K562 (cell line): ENCODE measurements at regions not wholly inside any gene's neighbourhood (a gene's known extent, or its start where the extent isn't known, plus 50 kb on each side); places are given as distances from the start of the nearest gene placed in this dataset.

Source experiments
- EZH2 ChIP-seq: IDR thresholded peaks from 2 replicates; pipeline ENCODE4 v1.6.1; 2012; ENCODE audit warnings: low read depth, mild to moderate bottlenecking, inconsistent platforms, low read length, borderline replicate concordance
- FOXK2 ChIP-seq, 2 experiments: fragments of 450-650 bp; IDR thresholded peaks in 1 of 2; conservative IDR thresholded peaks in 1 of 2; 2 replicates each; pipeline ENCODE4 v1.6.1; 2016; ENCODE audit warnings: low read depth in 2 of 2, mild to moderate bottlenecking in 1 of 2
- POLR2AphosphoS5 ChIP-seq: IDR thresholded peaks from 2 replicates; pipeline ENCODE4 v1.6.1; 2011; ENCODE audit warnings: mild to moderate bottlenecking, low read depth, low read length, moderate library complexity; ENCODE audit not compliant: control insufficient read depth, insufficient read depth
- SPI1 ChIP-seq: IDR thresholded peaks from 2 replicates; pipeline ENCODE4 v1.6.1; 2011; ENCODE audit warnings: low read depth, low read length, control low read depth, borderline replicate concordance
- TAF1 ChIP-seq: IDR thresholded peaks from 2 replicates; pipeline ENCODE4 v1.6.1; 2011; ENCODE audit warnings: mild to moderate bottlenecking, low read length, moderate library complexity; ENCODE audit not compliant: insufficient read depth, control insufficient read depth, severe bottlenecking; ENCODE audit errors: extremely low read depth
- TCF7 ChIP-seq: sonication (generic); IDR thresholded peaks from 2 replicates; pipeline ENCODE4 v1.6.1; 2016; ENCODE audit warnings: antibody characterized with exemption, borderline replicate concordance
- THRAP3 ChIP-seq: fragments of 450-650 bp; IDR thresholded peaks from 2 replicates; pipeline ENCODE4 v1.6.1; 2016; ENCODE audit warnings: mild to moderate bottlenecking, inconsistent platforms, borderline replicate concordance
- ZBTB7A ChIP-seq: IDR thresholded peaks from 2 replicates; pipeline ENCODE4 v1.6.1; 2011; ENCODE audit warnings: low read depth, mild to moderate bottlenecking, low read length, moderate library complexity, borderline replicate concordance; ENCODE audit not compliant: control insufficient read depth
- TF ChIP-seq, protein P1 (sequence below): fragments of 250-450 bp; sonication (Bioruptor Pico); IDR thresholded peaks from 2 replicates; pipeline ENCODE4 v1.8.0; 2021; ENCODE audit warnings: mild to moderate bottlenecking, moderate library complexity
- TF ChIP-seq, protein P2 (sequence below), 3 experiments: IDR thresholded peaks in 2 of 3; conservative IDR thresholded peaks in 1 of 3; 2 replicates each; pipeline ENCODE4 v1.5.1; 2011 to 2012; ENCODE audit warnings: low read length in 3 of 3, mild to moderate bottlenecking in 3 of 3, control low read depth in 2 of 3, improper control_type of control experiment in 1 of 3, inconsistent platforms in 1 of 3, low read depth in 1 of 3, mixed read lengths in 1 of 3, moderate library complexity in 1 of 3; ENCODE audit not compliant: insufficient read depth in 2 of 3

DNA sequence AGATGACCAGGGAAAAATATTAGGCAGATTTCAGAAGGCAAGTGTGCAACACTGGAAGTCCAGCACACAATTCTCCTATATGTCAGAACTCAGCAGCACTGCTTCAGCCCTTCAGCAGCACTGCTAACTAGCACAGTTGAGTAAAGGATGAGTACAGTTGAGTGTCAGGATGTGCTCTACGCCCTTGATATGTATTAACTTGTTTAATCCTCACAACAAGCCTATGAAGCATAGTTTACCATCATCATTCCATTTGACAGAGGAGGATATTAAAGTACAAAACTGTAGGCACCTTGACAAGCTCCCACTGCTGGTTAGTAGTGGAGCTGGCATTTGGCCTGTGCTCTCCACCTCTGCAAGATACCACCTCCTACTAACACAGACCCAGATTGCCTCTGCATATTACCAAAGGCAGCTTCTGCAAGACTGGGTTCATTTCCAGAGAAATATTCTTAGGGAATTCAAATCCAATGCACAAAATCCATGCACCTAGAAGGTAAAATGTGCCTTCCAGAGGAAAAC is 230.8 kb downstream of the ANAPC1 start:
- TF ChIP-seq EZH2 (no peak), POLR2AphosphoS5 (no peak), SPI1 (no peak), FOXK2 (conservative IDR thresholded peaks at IDR 0.05 in 1 of 2, IDR thresholded peaks at IDR 0.05 in 1 of 2; ENCODE audit: low read depth in 2 of 2) (no peak), ZBTB7A (no peak), THRAP3 (no peak), TCF7 (no peak), TAF1 (no peak)
- TF ChIP-seq, protein P1, sequence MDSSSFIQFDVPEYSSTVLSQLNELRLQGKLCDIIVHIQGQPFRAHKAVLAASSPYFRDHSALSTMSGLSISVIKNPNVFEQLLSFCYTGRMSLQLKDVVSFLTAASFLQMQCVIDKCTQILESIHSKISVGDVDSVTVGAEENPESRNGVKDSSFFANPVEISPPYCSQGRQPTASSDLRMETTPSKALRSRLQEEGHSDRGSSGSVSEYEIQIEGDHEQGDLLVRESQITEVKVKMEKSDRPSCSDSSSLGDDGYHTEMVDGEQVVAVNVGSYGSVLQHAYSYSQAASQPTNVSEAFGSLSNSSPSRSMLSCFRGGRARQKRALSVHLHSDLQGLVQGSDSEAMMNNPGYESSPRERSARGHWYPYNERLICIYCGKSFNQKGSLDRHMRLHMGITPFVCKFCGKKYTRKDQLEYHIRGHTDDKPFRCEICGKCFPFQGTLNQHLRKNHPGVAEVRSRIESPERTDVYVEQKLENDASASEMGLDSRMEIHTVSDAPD (CRISPR knock-in tag): no peak
- TF ChIP-seq, protein P2, sequence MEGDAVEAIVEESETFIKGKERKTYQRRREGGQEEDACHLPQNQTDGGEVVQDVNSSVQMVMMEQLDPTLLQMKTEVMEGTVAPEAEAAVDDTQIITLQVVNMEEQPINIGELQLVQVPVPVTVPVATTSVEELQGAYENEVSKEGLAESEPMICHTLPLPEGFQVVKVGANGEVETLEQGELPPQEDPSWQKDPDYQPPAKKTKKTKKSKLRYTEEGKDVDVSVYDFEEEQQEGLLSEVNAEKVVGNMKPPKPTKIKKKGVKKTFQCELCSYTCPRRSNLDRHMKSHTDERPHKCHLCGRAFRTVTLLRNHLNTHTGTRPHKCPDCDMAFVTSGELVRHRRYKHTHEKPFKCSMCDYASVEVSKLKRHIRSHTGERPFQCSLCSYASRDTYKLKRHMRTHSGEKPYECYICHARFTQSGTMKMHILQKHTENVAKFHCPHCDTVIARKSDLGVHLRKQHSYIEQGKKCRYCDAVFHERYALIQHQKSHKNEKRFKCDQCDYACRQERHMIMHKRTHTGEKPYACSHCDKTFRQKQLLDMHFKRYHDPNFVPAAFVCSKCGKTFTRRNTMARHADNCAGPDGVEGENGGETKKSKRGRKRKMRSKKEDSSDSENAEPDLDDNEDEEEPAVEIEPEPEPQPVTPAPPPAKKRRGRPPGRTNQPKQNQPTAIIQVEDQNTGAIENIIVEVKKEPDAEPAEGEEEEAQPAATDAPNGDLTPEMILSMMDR (IDR thresholded peaks at IDR 0.05 in 2 of 3, conservative IDR thresholded peaks at IDR 0.05 in 1 of 3; ENCODE audit: insufficient read depth in 2 of 3, low read depth in 1 of 3, low read length in 3 of 3): no peak
